ENCODE measurements at regions not wholly inside any gene's neighbourhood (a gene's known extent, or its start where the extent isn't known, plus 50 kb on each side); places are given as distances from the start of the nearest gene placed in this dataset.

DNA sequence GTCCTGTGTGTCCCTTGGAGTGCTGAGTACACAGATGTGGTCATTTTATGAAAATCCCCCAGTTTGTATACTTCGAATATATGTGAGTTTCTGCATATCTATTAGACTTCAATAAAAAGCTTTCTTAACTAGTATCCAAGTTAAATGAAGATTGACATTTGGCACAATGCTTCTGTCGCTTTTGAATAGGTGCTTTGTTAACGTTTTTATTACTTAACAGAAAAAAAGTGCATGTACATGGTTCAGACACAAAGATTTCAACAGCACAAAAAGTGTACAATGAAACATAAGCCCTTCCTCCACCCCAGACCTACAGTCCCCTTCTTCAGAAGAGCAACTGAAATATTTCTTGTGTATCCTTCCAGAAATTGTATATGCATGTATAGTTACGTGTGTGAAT lies 427.4 kb upstream of the PROK2 start:
- TF ChIP-seq CTCF (IDR thresholded peaks at IDR 0.05) (no peak), POLR2A (IDR thresholded peaks at IDR 0.05) (no peak), POLR2AphosphoS5 (IDR thresholded peaks at IDR 0.05; ENCODE audit: insufficient read depth in 1 of 2, low read depth in 1 of 2) (no peak)

Measured in vagina (tissue), 2 donors.